ENCODE measurements at regions not wholly inside any gene's neighbourhood (a gene's known extent, or its start where the extent isn't known, plus 50 kb on each side); places are given as distances from the start of the nearest gene placed in this dataset.

DNA sequence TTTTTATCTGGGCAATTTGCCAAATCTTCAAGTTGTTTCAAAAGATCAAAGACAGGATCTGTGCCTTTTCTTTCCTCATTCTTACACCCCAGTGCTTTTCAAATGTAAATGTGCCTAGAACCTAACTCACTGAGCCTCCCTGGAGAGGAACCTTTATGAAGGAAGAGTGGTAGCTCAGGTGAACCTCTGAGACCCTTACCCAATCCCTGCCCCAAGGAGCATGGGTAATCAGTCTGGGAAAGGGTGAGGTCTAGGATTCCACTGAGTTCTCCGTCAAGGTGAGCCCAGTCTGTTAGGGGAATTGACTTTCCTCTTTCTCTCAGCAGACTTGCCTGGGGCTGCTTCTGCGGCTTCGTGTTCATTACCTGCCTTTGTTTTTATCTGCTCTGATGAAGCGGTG is 88.1 kb upstream of the MAP4K4 start:
- TF ChIP-seq, protein P1, sequence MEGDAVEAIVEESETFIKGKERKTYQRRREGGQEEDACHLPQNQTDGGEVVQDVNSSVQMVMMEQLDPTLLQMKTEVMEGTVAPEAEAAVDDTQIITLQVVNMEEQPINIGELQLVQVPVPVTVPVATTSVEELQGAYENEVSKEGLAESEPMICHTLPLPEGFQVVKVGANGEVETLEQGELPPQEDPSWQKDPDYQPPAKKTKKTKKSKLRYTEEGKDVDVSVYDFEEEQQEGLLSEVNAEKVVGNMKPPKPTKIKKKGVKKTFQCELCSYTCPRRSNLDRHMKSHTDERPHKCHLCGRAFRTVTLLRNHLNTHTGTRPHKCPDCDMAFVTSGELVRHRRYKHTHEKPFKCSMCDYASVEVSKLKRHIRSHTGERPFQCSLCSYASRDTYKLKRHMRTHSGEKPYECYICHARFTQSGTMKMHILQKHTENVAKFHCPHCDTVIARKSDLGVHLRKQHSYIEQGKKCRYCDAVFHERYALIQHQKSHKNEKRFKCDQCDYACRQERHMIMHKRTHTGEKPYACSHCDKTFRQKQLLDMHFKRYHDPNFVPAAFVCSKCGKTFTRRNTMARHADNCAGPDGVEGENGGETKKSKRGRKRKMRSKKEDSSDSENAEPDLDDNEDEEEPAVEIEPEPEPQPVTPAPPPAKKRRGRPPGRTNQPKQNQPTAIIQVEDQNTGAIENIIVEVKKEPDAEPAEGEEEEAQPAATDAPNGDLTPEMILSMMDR (IDR thresholded peaks at IDR 0.05; ENCODE audit: insufficient read depth, low read depth, low read length): no peak
- TF ChIP-seq EZH2 (IDR thresholded peaks at IDR 0.05; ENCODE audit: insufficient read depth, low read length): no peak

Measured in astrocyte (in vitro differentiated cells and primary cell).